Panc1 (cell line): ENCODE measurements at regions not wholly inside any gene's neighbourhood (a gene's known extent, or its start where the extent isn't known, plus 50 kb on each side); places are given as distances from the start of the nearest gene placed in this dataset.

Experiments used
- ATAC-seq: fragments of 200-7000 bp; cut with Tn5 transposase; 2 replicates; pipeline ENCODE4 v1.9.1; 2020; ENCODE audit warnings: mild to moderate bottlenecking, moderate library complexity
- BruUV-seq: library from RNA; stranded (reverse); fragments of 400-500 nt; replicated peaks from 2 replicates; lab custom pipeline; 2021; lab: Mats Ljungman, UMichigan
- CTCF ChIA-PET: fragments of 300-600 bp; sonication (Branson Sonifier 250); formaldehyde crosslinking; loops from one replicate; lab custom pipeline; 2022; ENCODE audit warnings: antibody characterized with exemption; lab: Charles Lee
- POLR2A ChIA-PET: fragments of 300-600 bp; sonication (Branson Sonifier 250); formaldehyde crosslinking; loops from one replicate; lab custom pipeline; 2022; ENCODE audit warnings: antibody characterized with exemption; lab: Charles Lee
- DNase-seq: peaks from one replicate; pipeline ENCODE4 v3.0.0-alpha.2; 2010; ENCODE audit warnings: low read depth, low spot score
- H3K27ac ChIP-seq: 2 replicates; pipeline ENCODE4 v1.5.1; 2011; ENCODE audit warnings: mild to moderate bottlenecking, low read length, inconsistent platforms
- H3K27me3 ChIP-seq: fragments of 200-500 bp; sonication (Bioruptor generic); 2 replicates; pipeline ENCODE4 v1.6.0; 2014; ENCODE audit warnings: low read length, inconsistent platforms; ENCODE audit not compliant: control insufficient read depth, insufficient read depth
- H3K36me3 ChIP-seq: fragments of 200-500 bp; sonication (Bioruptor generic); 2 replicates; pipeline ENCODE4 v1.5.1; 2014; ENCODE audit warnings: inconsistent platforms, mild to moderate bottlenecking, low read length, moderate library complexity; ENCODE audit not compliant: control insufficient read depth, insufficient read depth
- H3K4me1 ChIP-seq: 2 replicates; pipeline ENCODE4 v1.5.1; 2011; ENCODE audit warnings: inconsistent platforms, mild to moderate bottlenecking, low read length, moderate library complexity; ENCODE audit not compliant: control insufficient read depth, insufficient read depth
- H3K4me3 ChIP-seq, 2 experiments: 2 replicates each; pipeline ENCODE4 v1.5.1; 2011 to 2012; ENCODE audit warnings: low read depth in 2 of 2, low read length in 2 of 2, mild to moderate bottlenecking in 2 of 2, inconsistent platforms in 1 of 2, moderate library complexity in 1 of 2
- H3K9me3 ChIP-seq: fragments of 200-500 bp; sonication (Bioruptor generic); 2 replicates; pipeline ENCODE4 v1.5.1; 2014; ENCODE audit warnings: low read depth, mild to moderate bottlenecking, inconsistent platforms, low read length, moderate library complexity; ENCODE audit not compliant: control insufficient read depth, insufficient read depth
- CTCF ChIP-seq: fragments of 450-650 bp; IDR thresholded peaks from 2 replicates; pipeline ENCODE4 v1.5.1; 2017; ENCODE audit warnings: mild to moderate bottlenecking
- POLR2AphosphoS5 ChIP-seq: IDR thresholded peaks from 2 replicates; pipeline ENCODE4 v1.6.1; 2012; ENCODE audit warnings: mild to moderate bottlenecking, low read depth, low read length, moderate library complexity
- REST ChIP-seq, 2 experiments: IDR thresholded peaks; 2 replicates each; pipeline ENCODE4 v1.6.1; 2011 to 2012; ENCODE audit warnings: low read depth in 2 of 2, control low read depth in 1 of 2, low read length in 1 of 2, mild to moderate bottlenecking in 1 of 2, moderate library complexity in 1 of 2; ENCODE audit not compliant: insufficient read depth in 1 of 2
- SIN3A ChIP-seq: IDR thresholded peaks from 2 replicates; pipeline ENCODE4 v1.6.1; 2012; ENCODE audit warnings: low read depth, mild to moderate bottlenecking, low read length, moderate library complexity, borderline replicate concordance; ENCODE audit not compliant: insufficient read depth
- TCF7L2 ChIP-seq: IDR thresholded peaks from 2 replicates; pipeline ENCODE4 v1.6.1; 2011; ENCODE audit warnings: mild to moderate bottlenecking, low read depth, low read length, inconsistent platforms
- in situ Hi-C: cut with HindIII; loops from 2 replicates; pipeline ENCODE4 v1.10.0; 2016; ENCODE audit warnings: low sequenced_read_pairs, low pct_unique_long_range_greater_than_20kb
- intact Hi-C: fragments of 100-400 bp; cut with micrococcal nuclease; formaldehyde crosslinking; loops from one replicate; pipeline ENCODE4 v1.10.0; 2022; ENCODE audit not compliant: unreplicated experiment

- no peak overlapping the region for H3K4me3 ChIP-seq
- TF ChIP-seq TCF7L2: no peak
- no peak for TF ChIP-seq SIN3A
- no peak for TF ChIP-seq CTCF
- TF ChIP-seq POLR2AphosphoS5: no peak
- TF ChIP-seq REST (IDR thresholded peaks at IDR 0.05; ENCODE audit: insufficient read depth in 1 of 2, low read depth in 2 of 2, low read length in 1 of 2): no peak
- intact Hi-C loops (no loop called here), in situ Hi-C loops (no loop called here)
- POLR2A ChIA-PET: no interaction called here
- H3K9me3 ChIP-seq: no peaks in the 10 kb centered on the region
- no TSS peak for BruUV-seq
- no peak for DNase-seq
- H3K27ac ChIP-seq: no peak overlapping the region
- no peaks in the 10 kb centered on the region for H3K4me1 ChIP-seq
- H3K36me3 ChIP-seq: no peaks in the 10 kb centered on the region
- no peak for ATAC-seq
- CTCF ChIA-PET: no interaction called here
- no peaks in the 10 kb centered on the region for H3K27me3 ChIP-seq
These were observed 113.3 kb downstream of the SNX18 start for GRCh38 chr5:54630738-54631359.

DNA sequence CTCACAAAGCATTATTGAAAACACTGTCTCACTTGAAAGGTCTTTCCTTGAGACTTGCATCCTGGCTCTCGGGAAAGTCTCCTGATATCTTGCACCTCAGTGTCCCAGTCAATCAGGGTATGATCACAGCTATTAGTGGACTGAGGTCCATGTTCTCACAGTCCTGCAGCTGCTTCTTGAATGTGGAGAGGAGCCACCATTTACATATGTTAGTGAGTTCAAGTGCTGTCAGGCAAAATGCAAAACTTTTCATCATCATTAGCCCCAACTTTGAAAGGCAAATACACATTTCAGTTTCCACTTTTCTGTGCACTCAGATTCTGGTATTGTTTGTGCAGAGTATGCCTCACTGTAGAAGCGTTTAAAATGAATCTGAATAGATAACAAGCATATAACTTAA lies 111.6 kb downstream of the SNX18 start:
- DNase-seq (no peak), ATAC-seq (no peak)
- no TSS peak for BruUV-seq
- CTCF ChIA-PET: no interaction called here
- TF ChIP-seq CTCF (no peak), SIN3A (no peak), TCF7L2 (no peak), POLR2AphosphoS5 (no peak), REST (IDR thresholded peaks at IDR 0.05; ENCODE audit: insufficient read depth in 1 of 2, low read depth in 2 of 2, low read length in 1 of 2) (no peak)
- in situ Hi-C loops (no loop called here), intact Hi-C loops (no loop called here)
- Histone ChIP-seq H3K36me3 (no peaks in the 10 kb centered on the region), H3K9me3 (no peaks in the 10 kb centered on the region), H3K27me3 (no peaks in the 10 kb centered on the region; the same call in 1 of the 2 replicates), H3K4me1 (no peaks in the 10 kb centered on the region), H3K27ac (no peak overlapping the region), H3K4me3 (no peak overlapping the region)
- POLR2A ChIA-PET: interaction anchor here (0.6 kb wide), 1 partner anchor 73 kb away, joined by 3 read pairs; no protein-coding TSS in a partner anchor
